CD4-positive, alpha-beta memory T cell (primary cell): ENCODE measurements at regions not wholly inside any gene's neighbourhood (a gene's known extent, or its start where the extent isn't known, plus 50 kb on each side); places are given as distances from the start of the nearest gene placed in this dataset.
"Not testable (repeated sequence)": the region's sequence is repeated elsewhere in the genome, so short reads cannot be mapped to it uniquely, and the experiment has no call there.

Experiments
- CTCF ChIA-PET: fragments of 350-600 bp; sonication (Branson Sonifier 250); formaldehyde crosslinking; loops from one replicate; lab custom pipeline; 2021; ENCODE audit warnings: inconsistent platforms; ENCODE audit not compliant: partially characterized antibody; lab: Charles Lee
- POLR2A ChIA-PET: fragments of 350-600 bp; sonication (Branson Sonifier 250); formaldehyde crosslinking; loops from one replicate; lab custom pipeline; 2021; ENCODE audit not compliant: partially characterized antibody; lab: Charles Lee
- DNase-seq, 5 donors: peaks; one replicate each; pipeline versions ENCODE4 v3.0.0 to v3.0.0-alpha.2; 2020 to 2022; ENCODE audit warnings: mixed read lengths in 1 of 5
- H3K27ac ChIP-seq: one replicate; pipeline ENCODE4 v1.7.0; 2013; ENCODE audit warnings: low read depth, low read length
- H3K27me3 ChIP-seq: 2 replicates; pipeline ENCODE4 v1.7.0; 2013; ENCODE audit warnings: mild to moderate bottlenecking, low read length, moderate library complexity; ENCODE audit not compliant: insufficient read depth
- H3K36me3 ChIP-seq: 2 replicates; pipeline ENCODE4 v1.7.0; 2013; ENCODE audit warnings: mild to moderate bottlenecking, low read length, moderate library complexity; ENCODE audit not compliant: insufficient read depth
- H3K4me1 ChIP-seq: 2 replicates; pipeline ENCODE4 v1.7.0; 2013; ENCODE audit warnings: mild to moderate bottlenecking, low read length, moderate library complexity; ENCODE audit not compliant: insufficient read depth
- H3K4me3 ChIP-seq, 2 donors: one replicate each; pipeline ENCODE4 v1.7.0; 2013; ENCODE audit warnings: low read length in 2 of 2, mild to moderate bottlenecking in 1 of 2
- H3K9me3 ChIP-seq, 2 donors: one replicate each; pipeline ENCODE4 v1.7.0; 2013; ENCODE audit warnings: low read length in 2 of 2, control low read depth in 1 of 2; ENCODE audit not compliant: control insufficient read depth in 1 of 2
- H3K27ac Mint-ChIP-seq, 7 donors: one replicate each; pipeline ENCODE4 v1.8.0; 2020 to 2021; ENCODE audit warnings: mixed read lengths in 7 of 7, mild to moderate bottlenecking in 6 of 7, inconsistent platforms in 3 of 7, moderate library complexity in 3 of 7
- H3K27me3 Mint-ChIP-seq, 2 donors: one replicate each; pipeline ENCODE4 v1.8.0; 2020 to 2021; ENCODE audit warnings: mixed read lengths in 2 of 2
- H3K36me3 Mint-ChIP-seq, 2 donors: one replicate each; pipeline ENCODE4 v1.8.0; 2020 to 2021; ENCODE audit warnings: mixed read lengths in 2 of 2, inconsistent platforms in 1 of 2, mild to moderate bottlenecking in 1 of 2
- H3K4me1 Mint-ChIP-seq, 4 donors: one replicate each; pipeline ENCODE4 v1.8.0; 2020 to 2021; ENCODE audit warnings: mixed read lengths in 4 of 4, mild to moderate bottlenecking in 1 of 4
- H3K4me3 Mint-ChIP-seq, 8 donors: one replicate each; pipeline ENCODE4 v1.8.0; 2020 to 2021; ENCODE audit warnings: mixed read lengths in 8 of 8, mild to moderate bottlenecking in 7 of 8, moderate library complexity in 6 of 8, inconsistent platforms in 3 of 8
- H3K9me3 Mint-ChIP-seq, 8 donors: one replicate each; pipeline ENCODE4 v1.8.0; 2020 to 2021; ENCODE audit warnings: mixed read lengths in 8 of 8, mild to moderate bottlenecking in 5 of 8, inconsistent platforms in 3 of 8, moderate library complexity in 1 of 8
- intact Hi-C: fragments of 100-400 bp; cut with micrococcal nuclease; formaldehyde crosslinking; loops from one replicate; pipeline ENCODE4 v1.15.1; 2023

GRCh38 chr11:121358760-121359159 lies 66.2 kb downstream of the SC5D start:
- peaks cover 1 to 4% of the 10 kb centered on the region in 2 donors for H3K27me3 Mint-ChIP-seq
- H3K4me3 ChIP-seq = no peak overlapping the region
- CTCF ChIA-PET = interaction anchor here (0.8 to 1.4 kb wide), 4 partner anchors 9 to 21 kb away, joined by 3 to 4 read pairs (median 3); no protein-coding TSS in a partner anchor
- H3K4me3 Mint-ChIP-seq = no peak overlapping the region
- peaks cover 0 to 5% (median 2%) of the 10 kb centered on the region in 4 donors for H3K4me1 Mint-ChIP-seq
- no peaks in the 10 kb centered on the region for H3K27me3 ChIP-seq
- no peak for DNase-seq
- no peaks in the 10 kb centered on the region for H3K9me3 ChIP-seq
- H3K27ac ChIP-seq = no peak overlapping the region
- POLR2A ChIA-PET = interaction anchor here (1.2 to 1.5 kb wide), 4 partner anchors 8 to 131 kb away, joined by 3 to 4 read pairs (median 4); no protein-coding TSS in a partner anchor
- H3K9me3 Mint-ChIP-seq = peaks cover 0 to 5% (median 0%) of the 10 kb centered on the region in 8 donors
- no peaks in the 10 kb centered on the region for H3K36me3 Mint-ChIP-seq
- H3K4me1 ChIP-seq = no peaks in the 10 kb centered on the region
- intact Hi-C loops = no loop called here
- no peaks in the 10 kb centered on the region for H3K36me3 ChIP-seq
- H3K27ac Mint-ChIP-seq = no peak overlapping the region

- no peak for DNase-seq
- Histone ChIP-seq H3K4me3 (no peak overlapping the region), H3K9me3 (no peaks in the 10 kb centered on the region), H3K27ac (no peak overlapping the region), H3K36me3 (no peaks in the 10 kb centered on the region), H3K27me3 (no peaks in the 10 kb centered on the region), H3K4me1 (no peaks in the 10 kb centered on the region)
- H3K9me3 Mint-ChIP-seq = peaks cover 0 to 5% (median 0%) of the 10 kb centered on the region in 8 donors
- CTCF ChIA-PET = interaction anchor here (1.1 to 1.4 kb wide), 3 partner anchors 12 to 20 kb away, joined by 3 to 4 read pairs (median 3); no protein-coding TSS in a partner anchor
- no peaks in the 10 kb centered on the region for H3K36me3 Mint-ChIP-seq
- POLR2A ChIA-PET = interaction anchor here (0.8 to 1.5 kb wide), 3 partner anchors 9 to 35 kb away, joined by 3 to 4 read pairs (median 4); no protein-coding TSS in a partner anchor
- H3K4me3 Mint-ChIP-seq = no peak overlapping the region
- intact Hi-C loops = no loop called here
- H3K27me3 Mint-ChIP-seq = peaks cover 0 to 3% of the 10 kb centered on the region in 2 donors
- H3K27ac Mint-ChIP-seq = no peak overlapping the region
- H3K4me1 Mint-ChIP-seq = peaks cover 0 to 5% (median 2%) of the 10 kb centered on the region in 4 donors
Measured at GRCh38 chr11:121359591-121359990, 67.0 kb downstream of the SC5D start.

GRCh38 chr11:121362955-121363354 lies 70.4 kb downstream of the SC5D start:
- H3K27me3 ChIP-seq, H3K27ac ChIP-seq, POLR2A ChIA-PET, DNase-seq, H3K27ac Mint-ChIP-seq, intact Hi-C loops, H3K36me3 ChIP-seq, H3K4me3 ChIP-seq, H3K4me3 Mint-ChIP-seq, CTCF ChIA-PET, H3K9me3 ChIP-seq, H3K27me3 Mint-ChIP-seq, H3K36me3 Mint-ChIP-seq, H3K9me3 Mint-ChIP-seq: not testable (repeated sequence)
- H3K4me1 ChIP-seq = peaks cover 15% of the 10 kb centered on the region
- peaks cover 10 to 23% (median 16%) of the 10 kb centered on the region in 4 donors for H3K4me1 Mint-ChIP-seq

GRCh38 chr11:121365304-121365703 lies 72.7 kb downstream of the SC5D start:
- H3K36me3 Mint-ChIP-seq = no peaks in the 10 kb centered on the region
- H3K27ac Mint-ChIP-seq = no peak overlapping the region
- no peaks in the 10 kb centered on the region for H3K9me3 Mint-ChIP-seq
- Histone ChIP-seq H3K27ac (no peak overlapping the region), H3K4me3 (no peak overlapping the region), H3K36me3 (no peaks in the 10 kb centered on the region), H3K4me1 (peaks cover 22% of the 10 kb centered on the region), H3K27me3 (no peaks in the 10 kb centered on the region), H3K9me3 (no peaks in the 10 kb centered on the region)
- no peak overlapping the region for H3K4me3 Mint-ChIP-seq
- CTCF ChIA-PET = interaction anchor here (0.7 to 1.1 kb wide), 2 partner anchors 9 to 15 kb away, joined by 3 read pairs; no protein-coding TSS in a partner anchor
- POLR2A ChIA-PET = interaction anchor here (1.1 to 3.9 kb wide), 4 partner anchors 9 to 86 kb away, joined by 3 to 53 read pairs (median 3); partner anchors contain the start of genes SORL1 and SORL1-AS1
- H3K4me1 Mint-ChIP-seq = peaks cover 17 to 45% (median 29%) of the 10 kb centered on the region in 4 donors
- intact Hi-C loops = no loop called here
- DNase-seq = no peak
- H3K27me3 Mint-ChIP-seq = peaks cover 0 to 1% of the 10 kb centered on the region in 2 donors

GRCh38 chr11:121366038-121366437 lies 73.5 kb downstream of the SC5D start:
- no peak overlapping the region for H3K4me3 Mint-ChIP-seq
- no peak overlapping the region for H3K27ac ChIP-seq
- H3K27me3 ChIP-seq = no peaks in the 10 kb centered on the region
- H3K9me3 Mint-ChIP-seq = peaks cover 0 to 2% (median 0%) of the 10 kb centered on the region in 8 donors
- H3K27me3 Mint-ChIP-seq = peaks cover 0 to 1% of the 10 kb centered on the region in 2 donors
- H3K27ac Mint-ChIP-seq = no peak overlapping the region
- ChIA-PET CTCF (interaction anchor here (1.9 to 2.7 kb wide), 2 partner anchors 13 to 83 kb away, joined by 6 to 19 read pairs; no protein-coding TSS in a partner anchor), POLR2A (interaction anchor here (1.1 to 3.9 kb wide), 5 partner anchors 8 to 85 kb away, joined by 3 to 53 read pairs (median 3); partner anchors contain the start of genes SORL1 and SORL1-AS1)
- no peak overlapping the region for H3K4me3 ChIP-seq
- H3K36me3 Mint-ChIP-seq = no peaks in the 10 kb centered on the region
- H3K4me1 ChIP-seq = peaks cover 22% of the 10 kb centered on the region
- H3K36me3 ChIP-seq = no peaks in the 10 kb centered on the region
- DNase-seq = no peak
- no peaks in the 10 kb centered on the region for H3K9me3 ChIP-seq
- intact Hi-C loops = no loop called here
- peaks cover 17 to 51% (median 29%) of the 10 kb centered on the region in 4 donors for H3K4me1 Mint-ChIP-seq

- H3K4me1 ChIP-seq = peaks cover 24% of the 10 kb centered on the region
- no peaks in the 10 kb centered on the region for H3K9me3 ChIP-seq
- POLR2A ChIA-PET = interaction anchor here (0.6 to 3.9 kb wide), 19 partner anchors 8 to 96 kb away, joined by 3 to 53 read pairs (median 5); partner anchors contain the start of genes SORL1 and SORL1-AS1
- H3K27ac Mint-ChIP-seq = peak overlapping the region; percentile 75 to 97 (median 93)
- intact Hi-C loops = no loop called here
- no peaks in the 10 kb centered on the region for H3K36me3 ChIP-seq
- H3K4me3 ChIP-seq = peak overlapping the region in 1 of 2 donors; percentile 34
- H3K27me3 ChIP-seq = no peaks in the 10 kb centered on the region
- H3K4me1 Mint-ChIP-seq = peaks cover 23 to 60% (median 36%) of the 10 kb centered on the region in 4 donors
- peak overlapping the region; percentile 76 to 93 (median 86) for H3K4me3 Mint-ChIP-seq
- CTCF ChIA-PET = interaction anchor here (0.7 to 2.7 kb wide), 8 partner anchors 8 to 84 kb away, joined by 3 to 19 read pairs (median 4); no protein-coding TSS in a partner anchor
- no peaks in the 10 kb centered on the region for H3K36me3 Mint-ChIP-seq
- peaks cover 0 to 1% of the 10 kb centered on the region in 2 donors for H3K27me3 Mint-ChIP-seq
- peak; percentile 50 to 64 (median 59) for DNase-seq
- peaks cover 0 to 2% (median 0%) of the 10 kb centered on the region in 8 donors for H3K9me3 Mint-ChIP-seq
- H3K27ac ChIP-seq = peak overlapping the region; percentile 22
Measured at GRCh38 chr11:121367001-121367843, 74.7 kb downstream of the SC5D start.
